Progenitor cell of endocrine pancreas (in vitro differentiated cells): ENCODE measurements at regions not wholly inside any gene's neighbourhood (a gene's known extent, or its start where the extent isn't known, plus 50 kb on each side); places are given as distances from the start of the nearest gene placed in this dataset.

Experiments used
- DNase-seq: peaks from one replicate; pipeline ENCODE4 v3.0.0; 2021; ENCODE audit warnings: low spot score; ENCODE audit not compliant: unreplicated experiment
- H3K27ac Mint-ChIP-seq: 2 replicates; pipeline ENCODE4 v1.8.0; 2021; ENCODE audit warnings: mild to moderate bottlenecking, moderate library complexity, mixed read lengths
- H3K27me3 Mint-ChIP-seq: 2 replicates; pipeline ENCODE4 v1.8.0; 2021; ENCODE audit warnings: mixed read lengths
- H3K36me3 Mint-ChIP-seq: 2 replicates; pipeline ENCODE4 v1.8.0; 2022; ENCODE audit warnings: mixed read lengths; ENCODE audit not compliant: insufficient read depth
- H3K4me1 Mint-ChIP-seq: 2 replicates; pipeline ENCODE4 v1.8.0; 2021; ENCODE audit warnings: low read depth, mixed read lengths
- H3K4me3 Mint-ChIP-seq: 2 replicates; pipeline ENCODE4 v1.8.0; 2021; ENCODE audit warnings: low read depth, mild to moderate bottlenecking, moderate library complexity, mixed read lengths
- H3K9me3 Mint-ChIP-seq: 2 replicates; pipeline ENCODE4 v1.8.0; 2021; ENCODE audit warnings: low read depth, mixed read lengths
- CTCF ChIP-seq: fragments of 200-600 bp; sonication (generic); IDR thresholded peaks from one replicate; pipeline ENCODE4 v1.5.0; 2021; ENCODE audit warnings: antibody characterized with exemption, mild to moderate bottlenecking; ENCODE audit not compliant: unreplicated experiment

GRCh38 chr11:26063915-26064314 is 268.0 kb upstream of the ANO3 start:
- Mint-ChIP-seq H3K27me3 (no peaks in the 10 kb centered on the region), H3K4me1 (no peaks in the 10 kb centered on the region), H3K36me3 (no peaks in the 10 kb centered on the region), H3K27ac (no peak overlapping the region), H3K4me3 (no peak overlapping the region), H3K9me3 (no peaks in the 10 kb centered on the region)
- TF ChIP-seq CTCF, result no peak
- DNase-seq, result no peak

GRCh38 chr11:26065944-26066343 is 266.0 kb upstream of the ANO3 start:
- DNase-seq, result no peak
- H3K36me3 Mint-ChIP-seq, result no peaks in the 10 kb centered on the region
- no peak overlapping the region for H3K27ac Mint-ChIP-seq
- no peaks in the 10 kb centered on the region for H3K9me3 Mint-ChIP-seq
- peaks cover 3% of the 10 kb centered on the region for H3K4me1 Mint-ChIP-seq
- H3K4me3 Mint-ChIP-seq, result no peak overlapping the region
- H3K27me3 Mint-ChIP-seq, result no peaks in the 10 kb centered on the region
- TF ChIP-seq CTCF, result no peak

- Mint-ChIP-seq H3K36me3 (no peaks in the 10 kb centered on the region), H3K9me3 (no peaks in the 10 kb centered on the region), H3K27ac (no peak overlapping the region), H3K27me3 (no peaks in the 10 kb centered on the region), H3K4me3 (no peak overlapping the region), H3K4me1 (peaks cover 3% of the 10 kb centered on the region)
- no peak for TF ChIP-seq CTCF
- no peak for DNase-seq
These were observed 261.1 kb upstream of the ANO3 start for GRCh38 chr11:26070714-26071380.

DNA sequence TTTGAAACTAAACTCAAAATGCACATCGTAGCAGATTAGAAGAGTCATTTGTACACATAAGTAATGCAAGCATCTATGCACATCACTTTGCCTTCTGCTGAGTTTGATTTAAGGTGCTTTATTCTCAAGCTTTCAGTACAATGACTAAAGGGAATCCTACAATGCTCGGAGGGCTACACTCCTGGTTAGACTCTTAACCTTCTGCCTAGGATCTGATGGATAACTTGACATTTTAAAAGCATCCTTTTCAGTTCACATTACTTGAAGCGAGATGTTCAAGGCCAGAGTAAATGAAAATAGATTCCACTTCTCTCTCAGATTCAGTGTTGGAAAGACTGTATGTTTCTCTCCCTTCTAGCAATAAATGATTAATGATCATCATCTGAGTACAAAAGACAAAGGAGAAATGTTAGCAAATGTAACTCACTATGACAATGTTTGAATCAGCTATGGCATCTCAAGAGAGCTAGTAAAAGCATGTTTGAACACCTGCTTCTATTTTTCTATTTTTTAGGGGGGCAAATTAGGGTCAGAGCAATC is 259.2 kb upstream of the ANO3 start:
- no peak for DNase-seq
- peaks cover 3% of the 10 kb centered on the region for H3K4me1 Mint-ChIP-seq
- no peaks in the 10 kb centered on the region for H3K9me3 Mint-ChIP-seq
- H3K4me3 Mint-ChIP-seq, result no peak overlapping the region
- H3K27me3 Mint-ChIP-seq, result no peaks in the 10 kb centered on the region
- no peak overlapping the region for H3K27ac Mint-ChIP-seq
- no peak for TF ChIP-seq CTCF
- no peaks in the 10 kb centered on the region for H3K36me3 Mint-ChIP-seq

DNA sequence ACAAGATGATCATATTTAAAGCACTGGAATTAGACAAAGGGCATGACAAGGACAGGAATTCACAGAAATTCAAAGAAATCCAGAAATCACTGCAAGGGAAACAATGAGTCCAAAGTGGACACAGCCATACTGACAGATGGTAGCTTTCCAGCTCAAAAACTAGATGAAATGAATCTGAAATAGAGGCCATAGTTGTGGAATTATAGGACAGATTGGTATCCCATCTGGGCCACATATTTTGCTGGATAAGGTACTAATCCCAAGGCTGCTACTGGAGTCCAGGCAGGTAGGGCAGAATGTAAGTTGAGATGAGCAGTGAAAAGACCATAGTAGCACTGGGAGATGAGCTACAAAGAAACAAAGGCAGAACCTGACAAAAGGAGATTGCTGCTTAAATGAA is 258.3 kb upstream of the ANO3 start:
- H3K4me1 Mint-ChIP-seq, result peaks cover 3% of the 10 kb centered on the region
- H3K9me3 Mint-ChIP-seq, result no peaks in the 10 kb centered on the region
- no peaks in the 10 kb centered on the region for H3K36me3 Mint-ChIP-seq
- H3K4me3 Mint-ChIP-seq, result no peak overlapping the region
- no peaks in the 10 kb centered on the region for H3K27me3 Mint-ChIP-seq
- no peak for TF ChIP-seq CTCF
- no peak for DNase-seq
- H3K27ac Mint-ChIP-seq, result no peak overlapping the region
